Type B pancreatic cell (in vitro differentiated cells): ENCODE measurements at regions not wholly inside any gene's neighbourhood (a gene's known extent, or its start where the extent isn't known, plus 50 kb on each side); places are given as distances from the start of the nearest gene placed in this dataset.
"Not testable (repeated sequence)": the region's sequence is repeated elsewhere in the genome, so short reads cannot be mapped to it uniquely, and the experiment has no call there.

ENCODE experiments used
- DNase-seq: peaks from one replicate; pipeline ENCODE4 v3.0.0; 2021; ENCODE audit warnings: mixed read lengths; ENCODE audit not compliant: unreplicated experiment; ENCODE audit errors: extremely low spot score
- H3K27ac Mint-ChIP-seq: 2 replicates; pipeline ENCODE4 v1.8.0; 2021; ENCODE audit warnings: mild to moderate bottlenecking, mixed read lengths
- H3K27me3 Mint-ChIP-seq: 2 replicates; pipeline ENCODE4 v1.8.0; 2021; ENCODE audit warnings: mixed read lengths
- H3K36me3 Mint-ChIP-seq: 2 replicates; pipeline ENCODE4 v1.8.0; 2021; ENCODE audit warnings: mixed read lengths
- H3K4me1 Mint-ChIP-seq: one replicate; pipeline ENCODE4 v1.8.0; 2021; ENCODE audit warnings: mixed read lengths; ENCODE audit not compliant: unreplicated experiment
- H3K4me3 Mint-ChIP-seq: 2 replicates; pipeline ENCODE4 v1.8.0; 2021; ENCODE audit warnings: mild to moderate bottlenecking, mixed read lengths
- H3K9me3 Mint-ChIP-seq: 2 replicates; pipeline ENCODE4 v1.8.0; 2021; ENCODE audit warnings: mixed read lengths
- CTCF ChIP-seq: fragments of 200-600 bp; sonication (generic); conservative IDR thresholded peaks from 2 replicates; pipeline ENCODE4 v1.5.0; 2021; ENCODE audit warnings: antibody characterized with exemption, mild to moderate bottlenecking

- H3K36me3 Mint-ChIP-seq, result no peaks in the 10 kb centered on the region
- no peak overlapping the region for H3K4me3 Mint-ChIP-seq
- H3K9me3 Mint-ChIP-seq, result no peaks in the 10 kb centered on the region
- H3K4me1 Mint-ChIP-seq, result no peaks in the 10 kb centered on the region
- H3K27ac Mint-ChIP-seq, result no peak overlapping the region
- no peaks in the 10 kb centered on the region for H3K27me3 Mint-ChIP-seq
- no peak for TF ChIP-seq CTCF
- no peak for DNase-seq
These were observed 115.3 kb upstream of the ESR1 start for GRCh38 chr6:151692216-151692615.

- Mint-ChIP-seq H3K27ac (no peak overlapping the region), H3K36me3 (no peaks in the 10 kb centered on the region), H3K4me1 (no peaks in the 10 kb centered on the region), H3K9me3 (no peaks in the 10 kb centered on the region), H3K4me3 (no peak overlapping the region), H3K27me3 (no peaks in the 10 kb centered on the region)
- DNase-seq, result no peak
- TF ChIP-seq CTCF, result no peak
These were observed 114.1 kb upstream of the ESR1 start for GRCh38 chr6:151693366-151693765.

- no peak for TF ChIP-seq CTCF
- no peaks in the 10 kb centered on the region for H3K27me3 Mint-ChIP-seq
These were observed 112.3 kb upstream of the ESR1 start for GRCh38 chr6:151695156-151695555.

GRCh38 chr6:151696302-151696701, 111.2 kb upstream of the ESR1 start:
- not testable (repeated sequence) for H3K4me3 Mint-ChIP-seq, H3K9me3 Mint-ChIP-seq, H3K4me1 Mint-ChIP-seq, H3K27me3 Mint-ChIP-seq, H3K36me3 Mint-ChIP-seq, H3K27ac Mint-ChIP-seq, DNase-seq

More at GRCh38 chr6:151695156-151695555, 112.3 kb upstream of the ESR1 start:
- Mint-ChIP-seq H3K27ac (no peak overlapping the region), H3K4me1 (no peaks in the 10 kb centered on the region), H3K4me3 (no peak overlapping the region), H3K9me3 (no peaks in the 10 kb centered on the region), H3K36me3 (no peaks in the 10 kb centered on the region)
- DNase-seq, result no peak

GRCh38 chr6:151698931-151699700, 108.4 kb upstream of the ESR1 start:
- TF ChIP-seq CTCF, result no peak
- no peak for DNase-seq
- Mint-ChIP-seq H3K4me3 (no peak overlapping the region), H3K27ac (no peak overlapping the region), H3K9me3 (no peaks in the 10 kb centered on the region), H3K36me3 (no peaks in the 10 kb centered on the region), H3K27me3 (no peaks in the 10 kb centered on the region), H3K4me1 (no peaks in the 10 kb centered on the region)

- Mint-ChIP-seq H3K4me3 (no peak overlapping the region), H3K27ac (no peak overlapping the region), H3K4me1 (no peaks in the 10 kb centered on the region)
These were observed 107.8 kb upstream of the ESR1 start for GRCh38 chr6:151699719-151700118.

More at GRCh38 chr6:151699719-151700118, 107.8 kb upstream of the ESR1 start:
- DNase-seq, result no peak
- Mint-ChIP-seq H3K9me3 (no peaks in the 10 kb centered on the region), H3K36me3 (no peaks in the 10 kb centered on the region), H3K27me3 (no peaks in the 10 kb centered on the region)
- no peak for TF ChIP-seq CTCF
